PC-3 (cell line): ENCODE measurements at regions not wholly inside any gene's neighbourhood (a gene's known extent, or its start where the extent isn't known, plus 50 kb on each side); places are given as distances from the start of the nearest gene placed in this dataset.

Source experiments
- ATAC-seq: fragments of 200-7000 bp; cut with Tn5 transposase; 2 replicates; pipeline ENCODE4 v1.9.1; 2020; ENCODE audit warnings: mild to moderate bottlenecking, moderate library complexity
- BruUV-seq: library from RNA; stranded (reverse); fragments of 400-500 nt; replicated peaks from 2 replicates; lab custom pipeline; 2021; lab: Mats Ljungman, UMichigan
- CTCF ChIA-PET: fragments of 300-600 bp; sonication (Branson Sonifier 250); formaldehyde crosslinking; loops from one replicate; lab custom pipeline; 2022; ENCODE audit warnings: antibody characterized with exemption; lab: Charles Lee
- POLR2A ChIA-PET: fragments of 300-600 bp; sonication (Branson Sonifier 250); formaldehyde crosslinking; loops from one replicate; lab custom pipeline; 2022; ENCODE audit warnings: antibody characterized with exemption; ENCODE audit not compliant: unreplicated experiment; lab: Charles Lee
- DNase-seq: peaks from one replicate; pipeline ENCODE4 v3.0.0-alpha.2; 2015
- H2AFZ ChIP-seq: fragments of 300-600 bp; sonication (generic); 2 replicates; pipeline ENCODE4 v1.6.0; 2016; ENCODE audit warnings: antibody characterized with exemption, low read length
- H3F3A ChIP-seq: fragments of 300-600 bp; sonication (generic); one replicate; pipeline ENCODE4 v1.6.0; 2017; ENCODE audit warnings: antibody characterized with exemption, low read length, control low read depth, mild to moderate bottlenecking; ENCODE audit not compliant: unreplicated experiment
- H3K27ac ChIP-seq: fragments of 300-600 bp; sonication (generic); 2 replicates; pipeline ENCODE4 v1.5.1; 2016; ENCODE audit warnings: mild to moderate bottlenecking, low read length
- H3K27me3 ChIP-seq: fragments of 300-600 bp; sonication (generic); 2 replicates; pipeline ENCODE4 v1.6.1; 2016; ENCODE audit warnings: low read length, mixed read lengths
- H3K36me3 ChIP-seq: fragments of 300-600 bp; sonication (generic); 2 replicates; pipeline ENCODE4 v1.6.1; 2016; ENCODE audit warnings: low read depth, mixed run types, low read length, mixed read lengths
- H3K4me1 ChIP-seq: fragments of 300-600 bp; sonication (generic); 2 replicates; pipeline ENCODE4 v1.5.1; 2016; ENCODE audit warnings: low read length; ENCODE audit not compliant: insufficient read depth
- H3K4me2 ChIP-seq: fragments of 300-600 bp; sonication (generic); 2 replicates; pipeline ENCODE4 v1.6.0; 2016; ENCODE audit warnings: low read length
- H3K4me3 ChIP-seq: fragments of 300-600 bp; sonication (generic); 2 replicates; pipeline ENCODE4 v1.5.1; 2016; ENCODE audit warnings: mild to moderate bottlenecking, low read length, mixed read lengths
- H3K79me2 ChIP-seq: fragments of 300-600 bp; sonication (generic); 2 replicates; pipeline ENCODE4 v1.6.1; 2017; ENCODE audit warnings: low read length, mixed read lengths
- H3K9ac ChIP-seq: fragments of 300-600 bp; sonication (generic); 2 replicates; pipeline ENCODE4 v1.6.0; 2016; ENCODE audit warnings: mild to moderate bottlenecking, low read length
- H3K9me2 ChIP-seq: fragments of 300-600 bp; sonication (generic); replicated peaks from 2 replicates; pipeline ENCODE4 v1.6.1; 2016; ENCODE audit warnings: mixed run types, low read length, mixed read lengths
- H3K9me3 ChIP-seq: fragments of 300-600 bp; sonication (generic); 2 replicates; pipeline ENCODE4 v1.6.1; 2016; ENCODE audit warnings: low read length, mixed read lengths
- H4K20me1 ChIP-seq: fragments of 300-600 bp; sonication (generic); 2 replicates; pipeline ENCODE4 v1.6.1; 2016; ENCODE audit warnings: low read length, mixed read lengths
- CTCF ChIP-seq: fragments of 300-600 bp; sonication (generic); conservative IDR thresholded peaks from 2 replicates; pipeline ENCODE4 v1.5.1; 2017; ENCODE audit warnings: antibody characterized with exemption, low read depth, mild to moderate bottlenecking, low read length
- EZH2 ChIP-seq: fragments of 300-600 bp; sonication (generic); IDR thresholded peaks from one replicate; pipeline ENCODE4 v1.6.1; 2017; ENCODE audit warnings: antibody characterized with exemption, mild to moderate bottlenecking, low read length; ENCODE audit not compliant: unreplicated experiment
- EZH2phosphoT487 ChIP-seq: fragments of 300-600 bp; sonication (generic); IDR thresholded peaks from 2 replicates; pipeline ENCODE4 v1.6.1; 2018; ENCODE audit warnings: mild to moderate bottlenecking, antibody characterized with exemption, low read length, borderline replicate concordance
- intact Hi-C: fragments of 100-400 bp; cut with micrococcal nuclease; formaldehyde crosslinking; loops from 2 replicates; pipeline ENCODE4 v1.9.0; 2023

- TF ChIP-seq CTCF (no peak), EZH2 (no peak), EZH2phosphoT487 (no peak)
- no peak overlapping the region for H3K9ac ChIP-seq
- H3K27me3 ChIP-seq: no peaks in the 10 kb centered on the region
- H4K20me1 ChIP-seq: no peaks in the 10 kb centered on the region
- ChIA-PET POLR2A (interaction anchor here (0.5 kb wide), 1 partner anchor 27 kb away, joined by 3 read pairs; no protein-coding TSS in a partner anchor), CTCF (no interaction called here)
- no peak overlapping the region for H3K4me2 ChIP-seq
- intact Hi-C loops: no loop called here
- no TSS peak for BruUV-seq
- H3F3A ChIP-seq: no peaks in the 10 kb centered on the region
- no peaks in the 10 kb centered on the region for H3K9me2 ChIP-seq
- no peak for ATAC-seq
- no peak overlapping the region for H3K4me3 ChIP-seq
- H3K79me2 ChIP-seq: no peaks in the 10 kb centered on the region
- peaks cover 13% of the 10 kb centered on the region for H3K4me1 ChIP-seq
- DNase-seq: no peak
- H3K9me3 ChIP-seq: no peaks in the 10 kb centered on the region
- H3K27ac ChIP-seq: no peak overlapping the region
- H2AFZ ChIP-seq: no peak overlapping the region
- H3K36me3 ChIP-seq: no peaks in the 10 kb centered on the region
Measured at GRCh38 chr6:132053511-132053910, 102.3 kb upstream of the CCN2 start.

- no peaks in the 10 kb centered on the region for H3F3A ChIP-seq
- H3K9ac ChIP-seq: no peak overlapping the region
- CTCF ChIA-PET: no interaction called here
- H3K4me2 ChIP-seq: no peak overlapping the region
- no TSS peak for BruUV-seq
- H3K79me2 ChIP-seq: no peaks in the 10 kb centered on the region
- no peaks in the 10 kb centered on the region for H4K20me1 ChIP-seq
- TF ChIP-seq CTCF (no peak), EZH2phosphoT487 (no peak), EZH2 (no peak)
- no peak for DNase-seq
- no peak overlapping the region for H2AFZ ChIP-seq
- no peak overlapping the region for H3K27ac ChIP-seq
- peaks cover 13% of the 10 kb centered on the region for H3K4me1 ChIP-seq
- H3K9me3 ChIP-seq: no peaks in the 10 kb centered on the region
- POLR2A ChIA-PET: no interaction called here
- no peaks in the 10 kb centered on the region for H3K27me3 ChIP-seq
- intact Hi-C loops: no loop called here
- no peaks in the 10 kb centered on the region for H3K36me3 ChIP-seq
- ATAC-seq: no peak
- no peaks in the 10 kb centered on the region for H3K9me2 ChIP-seq
- no peak overlapping the region for H3K4me3 ChIP-seq
Measured at GRCh38 chr6:132052096-132052495, 100.9 kb upstream of the CCN2 start.

- DNase-seq (no peak), ATAC-seq (no peak)
- Histone ChIP-seq H4K20me1 (no peaks in the 10 kb centered on the region), H3K9me3 (no peaks in the 10 kb centered on the region), H3K79me2 (no peaks in the 10 kb centered on the region), H3K36me3 (no peaks in the 10 kb centered on the region), H3K27me3 (no peaks in the 10 kb centered on the region), H3F3A (no peaks in the 10 kb centered on the region), H3K4me1 (no peaks in the 10 kb centered on the region), H3K27ac (no peak overlapping the region), H3K4me3 (no peak overlapping the region), H3K9ac (no peak overlapping the region), H3K4me2 (no peak overlapping the region), H3K9me2 (no peaks in the 10 kb centered on the region), H2AFZ (no peak overlapping the region)
- intact Hi-C loops: no loop called here
- ChIA-PET POLR2A (no interaction called here), CTCF (interaction anchor here (0.5 kb wide), 1 partner anchor 118 kb away, joined by 5 read pairs; no protein-coding TSS in a partner anchor)
- TF ChIP-seq CTCF: no peak
- TF ChIP-seq EZH2: no peak
- TF ChIP-seq EZH2phosphoT487: no peak
- no TSS peak for BruUV-seq
Measured at GRCh38 chr6:132045877-132046276, 94.7 kb upstream of the CCN2 start.
